IMR-90 (cell line): ENCODE measurements at regions not wholly inside any gene's neighbourhood (a gene's known extent, or its start where the extent isn't known, plus 50 kb on each side); places are given as distances from the start of the nearest gene placed in this dataset.

Experiments used
- ATAC-seq: fragments of 200-7000 bp; cut with Tn5 transposase; 2 replicates; pipeline ENCODE4 v1.9.1; 2020; ENCODE audit warnings: low read depth, mild to moderate bottlenecking, moderate library complexity
- BruUV-seq: library from RNA; stranded (reverse); fragments of 400-500 nt; replicated peaks from 2 replicates; lab custom pipeline; 2021; lab: Mats Ljungman, UMichigan
- CTCF ChIA-PET: fragments of 300-600 bp; formaldehyde crosslinking; extraction: SDS; loops from one replicate; lab custom pipeline; 2021; ENCODE audit warnings: antibody characterized with exemption; lab: Yijun Ruan, JAX
- POLR2A ChIA-PET: fragments of 300-600 bp; sonication (Branson Sonifier 250); formaldehyde crosslinking; loops from one replicate; lab custom pipeline; 2022; ENCODE audit warnings: antibody characterized with exemption; ENCODE audit not compliant: unreplicated experiment; lab: Charles Lee
- DNase-seq: peaks from one replicate; pipeline ENCODE4 v3.0.0; 2013
- H2AFZ ChIP-seq: replicated peaks from 2 replicates; pipeline ENCODE3; 2013; ENCODE audit warnings: low read length, mild to moderate bottlenecking; ENCODE audit not compliant: poor library complexity
- H2AK5ac ChIP-seq: 2 replicates; pipeline ENCODE4 v1.6.1; 2013; ENCODE audit warnings: low read depth, low read length, inconsistent platforms
- H2AK9ac ChIP-seq: replicated peaks from 2 replicates; pipeline ENCODE3; 2013; ENCODE audit warnings: mild to moderate bottlenecking, low read depth, low read length, moderate library complexity; ENCODE audit not compliant: poor library complexity
- H2BK120ac ChIP-seq: 2 replicates; pipeline ENCODE4 v1.6.1; 2013; ENCODE audit warnings: low read depth, low read length, inconsistent platforms
- H2BK15ac ChIP-seq: 3 replicates; pipeline ENCODE4 v1.6.1; 2013; ENCODE audit warnings: low read depth, low read length, inconsistent platforms
- H2BK20ac ChIP-seq: 2 replicates; pipeline ENCODE4 v1.6.1; 2013; ENCODE audit warnings: low read depth, mild to moderate bottlenecking, inconsistent platforms, low read length, moderate library complexity
- H2BK5ac ChIP-seq: 2 replicates; pipeline ENCODE4 v1.6.1; 2013; ENCODE audit warnings: mild to moderate bottlenecking, low read depth, low read length, inconsistent platforms; ENCODE audit not compliant: poor library complexity, severe bottlenecking
- H3K14ac ChIP-seq: replicated peaks from 2 replicates; pipeline ENCODE4 v1.6.1; 2013; ENCODE audit warnings: low read depth, low read length, inconsistent platforms
- H3K18ac ChIP-seq: 2 replicates; pipeline ENCODE4 v1.6.1; 2013; ENCODE audit warnings: low read depth, low read length, control low read depth
- H3K23ac ChIP-seq: 2 replicates; pipeline ENCODE4 v1.6.1; 2013; ENCODE audit warnings: low read depth, low read length, inconsistent platforms
- H3K27ac ChIP-seq: 2 replicates; pipeline ENCODE4 v1.5.1; 2013; ENCODE audit warnings: mild to moderate bottlenecking, control low read depth, low read length; ENCODE audit not compliant: insufficient read depth
- H3K27me3 ChIP-seq: 2 replicates; pipeline ENCODE4 v1.6.1; 2013; ENCODE audit warnings: low read length; ENCODE audit not compliant: control insufficient read depth, insufficient read depth
- H3K36me3 ChIP-seq: 2 replicates; pipeline ENCODE4 v1.6.1; 2013; ENCODE audit warnings: low read length, mixed read lengths; ENCODE audit not compliant: control insufficient read depth, insufficient read depth
- H3K4ac ChIP-seq: 2 replicates; pipeline ENCODE4 v1.6.1; 2013; ENCODE audit warnings: low read depth, low read length, inconsistent platforms
- H3K4me1 ChIP-seq: 2 replicates; pipeline ENCODE4 v1.6.1; 2013; ENCODE audit warnings: low read length, mixed read lengths; ENCODE audit not compliant: control insufficient read depth, insufficient read depth
- H3K4me2 ChIP-seq: 2 replicates; pipeline ENCODE4 v1.6.1; 2013; ENCODE audit warnings: low read depth, mild to moderate bottlenecking, control low read depth, low read length, moderate library complexity
- H3K4me3 ChIP-seq: 2 replicates; pipeline ENCODE4 v1.5.1; 2013; ENCODE audit warnings: low read depth, mild to moderate bottlenecking, control low read depth, low read length, moderate library complexity; ENCODE audit not compliant: insufficient read depth
- H3K56ac ChIP-seq: 2 replicates; pipeline ENCODE4 v1.6.1; 2013; ENCODE audit warnings: low read length, inconsistent platforms; ENCODE audit not compliant: insufficient read depth; ENCODE audit errors: extremely low read depth
- H3K79me1 ChIP-seq, 2 experiments: 2 replicates each; pipeline ENCODE4 v1.6.1; 2013; ENCODE audit warnings: low read length in 2 of 2, inconsistent platforms in 1 of 2, low read depth in 1 of 2
- H3K9ac ChIP-seq: 2 replicates; pipeline ENCODE4 v1.6.1; 2013; ENCODE audit warnings: low read depth, low read length, control low read depth
- H3K9me1 ChIP-seq: 2 replicates; pipeline ENCODE4 v1.6.1; 2013; ENCODE audit warnings: low read length, inconsistent platforms; ENCODE audit not compliant: insufficient read depth
- H3K9me3 ChIP-seq: 2 replicates; pipeline ENCODE4 v1.6.1; 2013; ENCODE audit warnings: low read length; ENCODE audit not compliant: control insufficient read depth, insufficient read depth
- H4K20me1 ChIP-seq: 2 replicates; pipeline ENCODE4 v1.6.1; 2013; ENCODE audit warnings: low read length, inconsistent platforms; ENCODE audit not compliant: insufficient read depth
- H4K5ac ChIP-seq: 2 replicates; pipeline ENCODE4 v1.6.1; 2013; ENCODE audit warnings: mild to moderate bottlenecking, low read depth, low read length, control low read depth
- H4K8ac ChIP-seq, 2 experiments: 2 replicates each; pipeline ENCODE4 v1.6.1; 2013; ENCODE audit warnings: low read depth in 2 of 2, low read length in 2 of 2, control low read depth in 1 of 2, inconsistent platforms in 1 of 2
- H4K91ac ChIP-seq: 2 replicates; pipeline ENCODE4 v1.6.1; 2013; ENCODE audit warnings: low read depth, low read length, inconsistent platforms; ENCODE audit not compliant: insufficient read depth
- CTCF ChIP-seq: conservative IDR thresholded peaks from 2 replicates; pipeline ENCODE4 v1.5.1; 2012; ENCODE audit warnings: mild to moderate bottlenecking, low read depth, low read length, improper control_type of control experiment
- MAFK ChIP-seq: IDR thresholded peaks from 2 replicates; pipeline ENCODE4 v1.6.1; 2012; ENCODE audit warnings: low read depth, low read length, improper control_type of control experiment
- RFX5 ChIP-seq: IDR thresholded peaks from 2 replicates; pipeline ENCODE4 v1.8.0; 2012; ENCODE audit warnings: low read depth, mild to moderate bottlenecking, low read length, moderate library complexity
- WGBS, 2 experiments: methylation state at CpG; one replicate each; pipeline versions ENCODE4 v1.1.5 to v1.1.7; 2013; ENCODE audit warnings: missing lambda C conversion rate in 2 of 2; ENCODE audit not compliant: insufficient read length in 1 of 2; ENCODE audit errors: extremely low coverage in 2 of 2; 5-methylcytosine and 5-hydroxymethylcytosine counted together
- dilution Hi-C: fragments of 300-500 bp; cut with HindIII; formaldehyde crosslinking; loops from one replicate; pipeline ENCODE4 v1.14.3; 2018; ENCODE audit warnings: low sequenced_read_pairs; ENCODE audit not compliant: unreplicated experiment
- in situ Hi-C: fragments of 300-500 bp; cut with MboI; formaldehyde crosslinking; loops from 3 replicates; pipeline ENCODE4 v1.14.3; 2019; ENCODE audit warnings: low sequenced_read_pairs, inconsistent platforms, mixed read lengths
- intact Hi-C: fragments of 100-400 bp; cut with micrococcal nuclease; formaldehyde crosslinking; loops from 2 replicates; pipeline ENCODE4 v1.10.0; 2022
- TF ChIP-seq, protein P1 (sequence below): fragments of 150-350 bp; IDR thresholded peaks from 2 replicates; pipeline ENCODE4 v1.6.1; 2016; ENCODE audit warnings: low read depth, mild to moderate bottlenecking, low read length, moderate library complexity, borderline replicate concordance

DNA sequence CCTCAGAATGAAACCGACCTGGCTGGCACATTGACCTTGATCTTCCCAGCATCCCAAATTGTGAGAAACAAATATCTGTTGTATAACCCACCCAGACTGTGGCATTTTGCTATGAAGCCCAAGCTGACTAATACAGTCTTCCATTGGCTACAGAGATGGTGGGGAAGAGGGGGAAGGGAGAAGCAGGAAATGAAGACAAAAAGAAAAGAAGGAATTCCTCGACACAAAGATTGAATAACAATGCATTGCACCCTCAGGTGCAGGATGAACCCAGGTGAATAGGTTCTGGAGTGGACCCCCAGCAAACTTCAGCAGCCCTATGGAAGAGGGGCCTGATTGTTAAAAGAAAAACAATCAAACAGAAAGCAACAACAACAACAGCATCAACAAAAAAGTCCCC, 270.7 kb downstream of the FSIP2 start:
- Histone ChIP-seq H3K79me1 (no peaks in the 10 kb centered on the region), H3K9me3 (0 out of 2 replicates have a peak, but pooled peaks cover 2% of the 10 kb centered on the region), H3K27ac (no peak overlapping the region), H3K14ac (no peak overlapping the region), H2BK20ac (no peak overlapping the region), H3K56ac (no peak overlapping the region), H3K27me3 (no peaks in the 10 kb centered on the region), H4K91ac (no peak overlapping the region), H3K23ac (no peak overlapping the region), H3K9ac (no peak overlapping the region), H3K9me1 (no peaks in the 10 kb centered on the region), H4K20me1 (no peaks in the 10 kb centered on the region), H2BK5ac (no peak overlapping the region), H2BK15ac (no peak overlapping the region), H2BK120ac (no peak overlapping the region), H3K36me3 (no peaks in the 10 kb centered on the region), H4K5ac (no peak overlapping the region), H2AK5ac (no peak overlapping the region), H2AK9ac (no peak overlapping the region), H4K8ac (no peak overlapping the region), H3K4me1 (no peaks in the 10 kb centered on the region), H3K4ac (no peak overlapping the region), H3K4me3 (no peak overlapping the region), H3K4me2 (no peak overlapping the region), H3K18ac (no peak overlapping the region), H2AFZ (no peak overlapping the region)
- POLR2A ChIA-PET = no interaction called here
- no TSS peak for BruUV-seq
- no CpG with 5 or more reads among the region's 2 CpGs for whole genome bisulfite sequencing, 2 experiments
- CTCF ChIA-PET = no interaction called here
- in situ Hi-C loops (no loop called here), dilution Hi-C loops (no loop called here), intact Hi-C loops (no loop called here)
- TF ChIP-seq, protein P1, sequence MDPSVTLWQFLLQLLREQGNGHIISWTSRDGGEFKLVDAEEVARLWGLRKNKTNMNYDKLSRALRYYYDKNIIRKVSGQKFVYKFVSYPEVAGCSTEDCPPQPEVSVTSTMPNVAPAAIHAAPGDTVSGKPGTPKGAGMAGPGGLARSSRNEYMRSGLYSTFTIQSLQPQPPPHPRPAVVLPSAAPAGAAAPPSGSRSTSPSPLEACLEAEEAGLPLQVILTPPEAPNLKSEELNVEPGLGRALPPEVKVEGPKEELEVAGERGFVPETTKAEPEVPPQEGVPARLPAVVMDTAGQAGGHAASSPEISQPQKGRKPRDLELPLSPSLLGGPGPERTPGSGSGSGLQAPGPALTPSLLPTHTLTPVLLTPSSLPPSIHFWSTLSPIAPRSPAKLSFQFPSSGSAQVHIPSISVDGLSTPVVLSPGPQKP = no peak
- TF ChIP-seq RFX5 = no peak
- TF ChIP-seq MAFK = no peak
- no peak for TF ChIP-seq CTCF
- DNase-seq (no peak), ATAC-seq (no peak)
